NCI-H128 (cell line): ENCODE measurements at regions not wholly inside any gene's neighbourhood (a gene's known extent, or its start where the extent isn't known, plus 50 kb on each side); places are given as distances from the start of the nearest gene placed in this dataset.

Experiments
- DNase-seq: peaks from one replicate; lab custom pipeline; 2025; ENCODE audit not compliant: unreplicated experiment; lab: John Stamatoyannopoulos, UW

DNA sequence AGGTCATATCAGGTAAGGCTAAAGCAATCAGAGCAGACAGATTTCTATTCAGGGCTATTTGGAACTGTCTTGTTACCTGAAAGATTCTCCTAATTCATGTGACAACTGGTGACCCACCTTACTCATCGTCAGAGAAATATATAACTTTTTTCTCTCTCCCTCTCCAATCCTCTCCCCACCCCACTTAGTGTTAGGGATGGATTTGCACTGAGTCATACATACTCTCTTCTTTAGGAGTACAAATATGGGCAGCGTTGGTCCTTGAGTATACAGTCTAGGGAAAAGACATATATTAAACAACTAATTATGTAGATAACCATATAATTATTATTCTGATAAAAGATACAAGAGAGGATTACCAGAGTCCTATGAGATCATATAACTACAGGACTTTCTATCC is 246.3 kb downstream of the HHIPL2 start:
- DNase-seq = no peak

DNA sequence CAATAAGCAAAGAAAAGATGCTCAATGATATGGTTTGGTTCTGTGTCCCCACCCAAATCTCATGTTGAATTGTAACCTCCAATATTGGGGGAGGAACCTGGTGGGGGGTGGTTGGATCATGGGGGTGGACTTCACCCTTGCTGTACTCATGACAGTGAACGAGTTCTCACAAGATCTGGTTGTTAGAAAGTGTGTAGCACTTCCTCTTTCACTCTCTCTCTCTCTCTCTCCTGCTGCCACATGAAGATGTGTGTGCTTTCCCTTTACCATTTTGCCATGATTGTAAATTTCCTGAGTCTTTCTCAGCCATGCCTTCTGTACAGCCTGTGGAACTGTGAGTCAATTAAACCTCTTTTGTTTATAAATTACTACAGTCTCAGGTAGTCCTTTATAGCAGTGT is 248.4 kb downstream of the HHIPL2 start:
- no peak for DNase-seq

DNA sequence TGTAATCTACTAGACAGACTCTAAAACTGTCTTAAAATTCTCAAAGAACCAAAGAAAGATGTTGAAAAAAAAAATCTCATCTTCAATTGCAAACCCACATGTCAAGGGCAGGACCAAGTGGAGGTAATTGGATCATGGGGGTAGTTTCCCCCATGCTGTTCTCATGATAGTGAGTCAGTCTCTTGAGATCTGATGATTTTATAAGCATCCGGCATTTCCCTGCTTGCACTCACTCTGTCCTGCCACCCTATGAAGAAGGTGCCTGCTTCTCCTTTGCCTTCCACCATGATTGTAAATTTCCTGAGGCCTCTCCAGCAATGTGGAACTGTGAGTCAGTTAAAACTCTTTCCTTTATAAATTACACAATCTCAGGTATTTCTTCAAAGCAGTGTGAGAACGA is 257.0 kb downstream of the HHIPL2 start:
- no peak for DNase-seq

DNA sequence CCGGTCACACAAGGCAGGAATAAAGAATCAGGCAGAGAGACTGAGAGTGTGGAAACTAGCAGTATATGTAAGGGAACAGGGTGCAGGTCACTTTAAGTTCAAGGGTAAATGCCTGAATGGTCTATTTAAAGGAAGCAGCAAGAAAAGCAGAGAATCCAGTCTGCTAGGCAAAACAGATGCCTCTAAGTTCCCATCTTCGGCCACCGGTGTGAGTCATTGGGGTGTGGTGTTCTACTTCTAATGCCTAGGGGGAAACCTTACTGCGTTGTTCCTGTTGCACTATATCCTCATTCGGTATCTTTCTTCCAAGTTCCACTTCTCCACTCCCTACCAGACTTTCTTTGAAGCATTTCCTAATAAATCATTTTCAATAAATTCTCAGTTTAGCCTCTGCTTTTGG is 259.9 kb downstream of the HHIPL2 start:
- no peak for DNase-seq

DNA sequence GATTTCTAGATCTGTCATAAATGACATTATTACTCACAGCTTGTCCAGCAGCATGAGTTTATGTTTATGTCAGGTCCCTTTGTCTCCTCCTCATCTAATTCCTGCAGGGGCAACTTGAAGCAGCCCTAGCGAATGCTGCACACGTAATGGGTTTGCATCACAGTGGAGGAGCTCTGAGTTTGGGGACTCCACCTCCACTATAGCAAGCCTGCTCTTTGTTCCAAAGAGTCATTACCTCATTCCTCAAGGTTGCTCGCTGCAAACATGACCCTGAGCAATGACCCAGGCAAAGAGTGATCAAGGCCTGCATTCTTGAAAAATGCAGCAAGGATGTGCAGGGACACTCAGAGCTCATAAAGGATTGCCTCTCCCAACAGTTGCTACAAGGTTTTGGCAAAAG is 261.9 kb downstream of the HHIPL2 start:
- DNase-seq = no peak

DNA sequence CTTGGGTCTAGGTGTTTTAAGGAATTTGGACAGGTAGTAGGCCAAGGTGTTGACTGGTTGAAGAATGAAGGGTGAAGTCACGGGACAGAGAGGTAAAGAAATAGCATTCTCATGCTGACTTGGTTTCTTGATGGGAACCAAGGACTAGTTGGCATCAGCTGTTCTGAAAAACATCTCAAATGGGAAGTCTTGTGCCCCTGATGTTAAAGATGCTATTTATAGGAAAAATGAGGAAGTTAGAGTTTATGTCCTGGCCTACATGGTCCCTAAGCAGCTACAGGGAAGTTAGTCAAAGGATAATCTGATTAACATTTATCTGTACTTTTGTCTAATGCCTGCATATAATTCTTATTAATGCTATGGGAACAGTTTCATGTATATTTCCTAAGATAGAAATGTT is 262.4 kb downstream of the HHIPL2 start:
- DNase-seq = no peak

DNA sequence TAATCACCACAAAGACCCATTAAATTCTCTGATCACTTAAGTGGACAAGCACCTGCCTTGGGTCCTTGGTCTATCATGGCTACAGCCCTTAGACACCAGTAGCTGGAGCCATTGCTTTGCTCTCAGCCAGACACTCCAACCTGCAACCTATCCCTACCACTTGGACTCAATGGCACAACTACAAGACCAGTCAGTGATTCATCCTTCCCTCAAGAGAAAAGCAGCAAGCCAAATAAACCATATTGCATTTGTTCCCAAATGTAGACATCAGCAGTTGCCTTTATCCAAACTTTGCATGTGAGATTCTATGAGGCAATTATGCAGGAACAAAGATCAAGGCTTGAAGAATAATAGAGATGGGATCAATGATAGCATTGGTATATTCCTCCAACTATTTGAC is 263.4 kb downstream of the HHIPL2 start:
- DNase-seq = no peak

DNA sequence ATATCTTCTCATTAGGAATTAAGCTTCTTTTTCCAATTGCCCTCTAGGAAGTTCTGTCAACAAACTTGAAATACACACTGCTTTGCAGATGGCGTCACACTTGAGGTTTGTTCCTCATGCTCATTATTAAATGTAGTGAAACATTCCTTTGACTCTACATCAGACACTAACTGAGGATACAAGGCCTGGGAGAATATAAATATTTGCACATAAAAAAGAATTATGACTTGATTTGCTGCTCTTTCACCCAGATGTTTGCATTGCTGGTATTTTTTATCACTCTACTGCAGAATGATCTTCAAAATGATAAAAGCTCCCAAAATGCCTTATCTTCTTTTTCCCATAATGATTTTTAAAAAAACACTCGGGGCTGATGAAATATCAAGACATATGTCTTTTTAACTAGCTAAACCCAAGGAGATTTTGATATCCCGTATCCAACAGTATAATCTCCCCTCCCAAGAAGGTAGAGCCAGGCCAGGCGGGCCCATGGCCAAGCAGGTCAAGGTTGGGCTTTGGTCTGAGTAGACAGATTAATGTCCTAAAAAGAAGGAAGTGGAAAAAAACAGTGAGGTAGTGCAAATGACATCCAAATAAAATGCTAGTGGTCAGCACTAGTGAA is 264.6 kb downstream of the HHIPL2 start:
- no peak for DNase-seq

DNA sequence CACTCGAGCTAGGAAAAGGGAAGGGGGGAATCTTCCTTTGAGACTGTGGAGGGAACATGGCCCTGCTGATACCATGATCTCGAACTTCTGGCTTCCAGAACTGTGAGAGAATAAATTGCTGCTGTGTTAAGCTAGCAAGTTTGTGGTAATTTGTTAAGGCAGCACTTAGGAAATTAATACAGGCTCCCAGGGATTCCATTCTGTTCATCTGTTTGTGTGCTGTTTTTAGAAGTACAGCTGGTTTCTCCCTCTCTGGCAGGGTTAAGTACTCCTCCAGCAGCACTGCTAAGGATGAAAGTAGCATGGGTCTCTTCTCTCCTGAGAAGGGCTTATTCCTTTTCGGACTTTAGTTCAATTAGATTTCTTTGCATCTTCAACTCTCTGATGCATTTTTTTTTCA is 268.3 kb downstream of the HHIPL2 start:
- DNase-seq = no peak

DNA sequence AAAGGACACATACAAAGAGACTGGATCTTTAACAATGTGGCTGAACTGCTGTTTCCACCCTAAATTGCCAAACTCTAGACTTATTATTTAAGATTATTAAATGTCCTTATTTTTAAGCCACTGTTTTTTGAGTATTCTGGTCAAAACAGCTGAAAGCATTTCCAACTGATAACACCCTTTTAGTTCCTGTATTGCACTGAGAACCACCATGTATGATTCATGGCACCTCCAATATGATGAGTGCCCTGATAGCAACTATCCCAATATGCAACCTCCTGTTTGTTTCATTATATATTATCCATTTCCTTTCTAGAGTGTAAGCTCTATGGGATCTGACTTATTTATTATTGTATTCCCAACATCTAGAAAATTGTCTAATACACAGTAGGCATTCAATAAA is 269.4 kb downstream of the HHIPL2 start:
- DNase-seq = no peak

DNA sequence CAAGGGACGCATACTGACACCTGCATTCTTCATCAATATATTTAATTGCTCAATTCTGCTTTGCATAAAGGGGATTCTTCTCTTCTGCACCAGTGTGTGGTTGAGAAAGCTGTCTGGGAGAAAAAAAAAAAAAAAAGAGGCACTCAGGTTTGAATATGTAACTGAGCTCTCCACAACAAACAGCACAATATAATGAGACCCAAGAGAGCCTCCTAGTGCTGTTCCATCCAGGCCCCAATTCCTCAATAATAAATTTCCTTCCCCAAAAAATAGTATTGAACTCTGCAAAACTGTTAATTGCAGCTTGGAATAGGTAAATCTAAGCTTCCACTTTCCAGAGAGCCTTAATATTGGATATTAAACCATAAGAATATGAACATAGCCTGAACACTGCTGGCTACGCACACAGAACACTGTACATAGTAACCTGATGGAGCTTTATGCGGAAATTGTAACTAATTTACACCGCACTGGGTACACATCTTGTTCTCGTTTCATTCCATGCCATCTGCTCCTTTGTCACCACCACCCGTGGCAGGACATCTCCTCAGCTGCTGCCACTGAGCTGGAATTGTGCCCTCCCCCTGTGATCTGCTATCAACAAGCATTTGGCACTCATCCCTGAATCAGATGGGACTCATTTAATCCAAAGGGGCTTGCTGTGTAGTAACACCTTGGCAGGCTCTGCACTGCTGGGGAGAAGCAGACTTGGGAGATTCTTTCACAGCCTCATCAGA is 272.0 kb downstream of the HHIPL2 start:
- no peak for DNase-seq

DNA sequence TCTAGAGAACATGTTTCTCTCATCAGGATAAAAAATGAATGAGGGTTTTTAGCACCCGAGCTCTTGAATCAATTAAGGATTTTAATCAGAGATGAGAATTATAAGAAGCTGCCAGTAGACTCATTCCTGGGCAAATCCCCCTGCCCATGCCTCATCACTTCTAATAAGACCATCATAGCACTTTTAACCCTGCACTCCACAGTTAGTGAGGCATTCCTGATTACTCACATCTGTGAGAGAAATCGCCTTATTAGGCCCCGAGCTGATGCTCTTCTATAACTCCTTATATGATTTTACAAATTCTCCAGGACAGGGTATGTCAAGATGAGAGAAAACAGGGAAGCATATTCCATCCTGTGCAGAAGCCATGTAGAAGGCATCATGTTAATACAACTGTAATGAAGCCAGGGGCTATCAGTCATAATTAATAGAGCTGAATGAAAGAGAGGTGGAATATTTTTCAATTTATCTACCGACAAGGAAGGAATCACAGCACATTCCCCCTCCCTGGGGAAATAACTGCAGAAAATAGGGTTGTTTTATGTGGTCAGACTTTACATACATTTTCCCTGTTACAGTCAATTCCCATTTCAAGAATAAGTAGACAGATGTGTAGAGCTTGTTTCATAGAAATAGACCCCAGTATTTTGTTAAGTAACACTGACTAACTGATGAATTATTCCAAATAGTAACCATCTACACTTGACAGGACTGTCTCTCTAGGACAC is 272.7 kb downstream of the HHIPL2 start:
- DNase-seq = no peak

DNA sequence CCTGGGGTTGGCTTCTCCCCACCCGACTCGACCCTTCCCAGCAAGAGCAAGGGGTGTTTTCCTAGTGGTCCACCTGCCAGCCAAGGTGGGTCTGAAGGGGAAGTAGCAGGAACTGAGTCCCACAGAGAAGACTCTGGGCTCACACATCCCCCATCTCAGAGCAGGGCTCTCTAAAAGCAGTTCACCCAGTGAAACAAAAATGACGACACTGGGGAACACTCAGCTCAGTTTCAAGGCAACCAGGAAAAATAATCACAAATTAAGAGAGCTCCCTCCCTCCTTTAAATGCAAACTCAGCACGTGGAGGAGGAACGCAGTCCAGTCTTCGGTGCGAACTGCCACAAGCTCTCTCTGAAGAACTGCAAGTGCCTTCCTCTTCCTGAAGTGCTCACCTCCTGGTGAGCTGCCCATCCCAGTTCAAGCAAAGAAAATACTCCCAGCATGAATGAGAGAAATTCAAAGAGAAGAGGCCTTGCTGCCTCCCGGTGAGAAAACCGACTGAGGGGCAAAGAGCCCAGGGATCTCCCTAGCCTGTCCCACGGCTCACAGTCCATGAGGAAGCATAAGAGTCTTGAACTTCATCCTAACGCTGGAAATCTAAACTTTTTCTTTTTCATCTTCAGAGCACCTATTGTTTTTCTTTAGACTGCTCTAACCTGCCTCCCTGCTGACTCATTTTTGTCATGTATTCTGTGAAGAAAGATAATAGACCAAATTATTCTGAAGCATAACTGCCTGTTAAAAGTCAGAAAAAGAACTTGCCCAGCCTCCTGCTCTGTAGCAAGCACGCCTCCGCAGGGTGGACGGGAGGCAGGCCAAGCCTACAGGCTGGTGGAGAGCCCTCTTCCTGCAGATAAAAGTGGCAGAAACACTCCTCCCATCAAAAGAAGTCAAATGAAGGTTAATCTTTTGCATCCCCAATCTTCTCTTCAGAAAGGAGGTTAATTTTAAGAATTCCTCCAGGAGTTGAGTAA is 281.4 kb downstream of the HHIPL2 start:
- DNase-seq = no peak

DNA sequence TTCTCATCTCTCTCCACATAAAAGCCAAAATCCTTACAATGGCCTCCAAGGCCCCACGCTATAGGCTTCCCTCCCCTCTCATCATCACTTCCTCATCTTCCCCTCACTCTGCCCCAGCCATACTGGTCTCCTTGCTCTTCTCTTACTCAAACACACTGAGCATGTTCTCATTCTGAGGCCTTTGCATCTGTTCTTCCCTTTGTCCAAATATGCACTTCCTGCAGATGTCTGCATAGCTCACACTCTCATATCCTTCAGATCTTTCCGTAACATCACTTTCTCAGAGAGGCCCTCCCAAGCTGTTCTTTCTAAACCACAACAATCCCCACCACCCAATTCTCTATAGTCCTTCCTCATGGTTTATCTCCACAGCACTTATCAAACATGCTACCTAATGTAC is 284.1 kb downstream of the HHIPL2 start:
- no peak for DNase-seq

DNA sequence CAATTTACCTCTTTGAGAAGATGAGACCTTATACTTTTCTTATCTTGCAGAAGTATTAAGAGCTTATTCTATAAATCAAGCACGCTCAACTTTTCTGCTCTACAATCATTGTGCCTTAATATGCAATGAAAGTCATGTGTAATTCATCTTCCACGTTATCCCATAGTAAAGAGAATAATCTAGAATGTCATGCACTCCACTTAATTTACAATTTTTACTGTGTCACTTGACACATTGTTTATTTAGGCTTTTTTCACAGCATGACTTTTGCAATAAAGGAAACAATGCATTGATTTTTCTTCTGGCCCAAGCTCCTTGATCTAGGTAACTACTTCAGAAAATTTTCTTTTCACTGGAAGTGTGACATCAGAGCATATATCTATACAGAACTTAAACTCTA is 290.9 kb downstream of the HHIPL2 start:
- no peak for DNase-seq

DNA sequence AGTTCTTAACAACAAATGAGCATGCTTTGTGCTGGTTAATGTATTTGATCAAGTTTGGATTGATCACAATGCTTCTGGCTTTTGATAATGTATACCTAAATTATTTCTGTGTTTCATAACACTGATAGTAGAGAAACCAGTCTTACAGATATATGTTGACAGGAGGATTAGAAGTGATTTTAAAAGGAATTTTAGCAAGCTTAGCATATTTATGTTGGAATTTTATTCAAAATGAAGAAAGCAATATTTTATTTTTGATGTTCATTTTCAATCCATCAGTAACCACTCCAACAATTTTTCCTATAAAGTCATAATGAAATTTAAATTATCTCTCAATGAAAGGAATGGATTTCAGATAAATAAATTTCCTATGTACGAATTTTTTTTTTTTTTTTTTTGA is 291.8 kb downstream of the HHIPL2 start:
- DNase-seq = no peak

DNA sequence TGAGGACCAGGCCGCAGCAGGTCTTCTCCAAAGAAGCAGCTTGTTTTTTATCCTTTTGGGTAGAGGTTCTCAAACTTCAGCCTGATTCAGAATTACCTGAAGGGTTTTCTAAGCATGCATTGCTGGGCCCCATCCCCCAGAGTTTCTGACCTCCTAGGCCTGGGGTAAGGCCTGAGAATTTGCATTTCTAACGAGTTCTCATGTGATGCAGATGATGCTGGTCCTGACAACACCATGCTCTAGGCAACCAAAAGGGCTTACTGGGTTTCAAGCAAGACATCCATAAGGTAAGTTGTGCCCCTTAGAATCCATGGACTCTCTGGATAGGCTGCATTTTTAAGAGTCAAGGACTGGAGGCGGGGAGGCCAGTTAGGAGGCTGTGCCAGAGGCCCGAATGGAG is 295.1 kb downstream of the HHIPL2 start:
- no peak for DNase-seq

DNA sequence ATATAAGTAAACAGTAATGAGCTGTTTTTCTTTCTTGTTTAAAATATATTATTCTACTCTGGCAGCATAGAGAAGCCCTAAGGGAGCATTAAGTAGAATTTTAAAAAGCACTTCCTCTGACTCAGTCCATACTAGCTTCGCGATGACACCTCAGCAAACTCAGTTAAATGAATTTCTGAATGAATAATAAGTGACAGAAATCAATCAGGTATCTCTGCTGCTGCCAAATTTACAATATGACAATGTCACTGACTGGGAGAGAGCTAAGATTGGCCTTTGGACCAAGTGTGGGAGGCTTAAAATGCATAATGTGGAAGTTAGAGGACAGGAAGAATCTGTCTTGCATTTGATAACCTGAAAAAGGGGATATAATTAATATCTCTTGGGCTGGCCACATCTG is 296.1 kb downstream of the HHIPL2 start:
- DNase-seq = no peak

DNA sequence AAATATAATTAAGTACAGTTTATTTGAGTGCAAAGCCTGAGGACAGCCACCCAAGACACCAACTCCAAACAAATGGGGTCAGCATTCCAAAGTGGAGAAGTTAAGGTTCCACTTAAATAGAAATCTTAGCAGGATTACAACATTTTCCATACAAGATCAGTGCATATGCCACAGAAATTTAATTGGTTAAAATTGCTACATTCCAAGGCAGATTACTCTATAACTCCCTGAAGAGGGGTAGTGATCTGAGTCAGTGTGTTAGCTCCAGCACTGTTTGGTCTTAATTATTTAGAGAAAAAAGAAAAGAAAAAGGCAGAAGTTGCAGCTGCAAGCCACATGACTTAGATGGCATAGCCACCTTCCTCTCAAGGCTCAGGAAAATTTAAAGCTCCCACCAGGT is 297.5 kb downstream of the HHIPL2 start:
- no peak for DNase-seq

DNA sequence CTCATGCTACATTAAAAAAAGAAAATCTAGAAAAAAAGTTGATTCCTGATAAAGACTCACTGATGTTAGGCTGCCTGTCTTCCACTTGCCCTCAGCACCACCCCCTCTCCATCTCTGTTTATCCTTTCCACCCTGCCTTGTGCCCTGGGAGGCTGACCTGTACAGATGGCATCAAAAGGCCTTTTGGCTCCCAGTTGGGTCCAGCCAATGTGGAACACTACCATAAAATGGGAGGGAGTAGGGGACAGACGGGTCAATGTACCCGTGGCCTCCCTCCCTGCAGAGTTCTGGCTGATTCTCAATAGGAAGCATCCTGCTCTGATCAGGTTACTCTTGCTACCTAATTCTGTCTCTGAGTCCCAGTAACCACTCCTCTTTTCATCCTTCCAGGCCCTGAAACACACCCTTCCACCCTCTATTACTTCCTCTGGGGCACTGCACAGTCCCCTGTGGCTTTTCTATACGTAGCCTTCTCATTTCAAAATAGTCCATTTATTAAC is 300.0 kb downstream of the HHIPL2 start:
- no peak for DNase-seq

DNA sequence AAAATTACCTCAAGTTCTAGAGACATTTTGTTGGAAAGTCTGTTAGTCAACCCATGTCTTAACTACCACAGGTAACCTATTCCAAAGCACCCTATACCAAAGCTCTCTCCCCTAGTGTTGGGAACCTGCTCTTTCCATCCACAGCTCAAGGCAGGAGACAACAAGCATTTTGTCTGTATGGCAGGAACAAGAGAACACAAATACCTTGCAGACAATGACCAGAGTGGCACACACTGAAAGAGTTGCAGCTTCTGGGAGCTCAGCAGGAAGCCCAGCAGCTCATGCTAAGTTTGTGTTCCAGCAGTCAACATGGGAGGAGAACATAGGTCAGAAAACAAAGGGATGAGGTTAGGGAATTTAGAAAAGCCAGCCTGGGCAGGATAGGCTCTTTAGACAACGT is 300.8 kb downstream of the HHIPL2 start:
- no peak for DNase-seq
